GM21528 (cell line): ENCODE measurements at regions not wholly inside any gene's neighbourhood (a gene's known extent, or its start where the extent isn't known, plus 50 kb on each side); places are given as distances from the start of the nearest gene placed in this dataset.
"Not testable (repeated sequence)": the region's sequence is repeated elsewhere in the genome, so short reads cannot be mapped to it uniquely, and the experiment has no call there.

Source experiments
- ATAC-seq: cut with Tn5 transposase; IDR thresholded peaks from one replicate; pipeline ENCODE4 v1.9.1; 2021; ENCODE audit warnings: mild to moderate bottlenecking, moderate library complexity; ENCODE audit not compliant: unreplicated experiment, low FRiP score

DNA sequence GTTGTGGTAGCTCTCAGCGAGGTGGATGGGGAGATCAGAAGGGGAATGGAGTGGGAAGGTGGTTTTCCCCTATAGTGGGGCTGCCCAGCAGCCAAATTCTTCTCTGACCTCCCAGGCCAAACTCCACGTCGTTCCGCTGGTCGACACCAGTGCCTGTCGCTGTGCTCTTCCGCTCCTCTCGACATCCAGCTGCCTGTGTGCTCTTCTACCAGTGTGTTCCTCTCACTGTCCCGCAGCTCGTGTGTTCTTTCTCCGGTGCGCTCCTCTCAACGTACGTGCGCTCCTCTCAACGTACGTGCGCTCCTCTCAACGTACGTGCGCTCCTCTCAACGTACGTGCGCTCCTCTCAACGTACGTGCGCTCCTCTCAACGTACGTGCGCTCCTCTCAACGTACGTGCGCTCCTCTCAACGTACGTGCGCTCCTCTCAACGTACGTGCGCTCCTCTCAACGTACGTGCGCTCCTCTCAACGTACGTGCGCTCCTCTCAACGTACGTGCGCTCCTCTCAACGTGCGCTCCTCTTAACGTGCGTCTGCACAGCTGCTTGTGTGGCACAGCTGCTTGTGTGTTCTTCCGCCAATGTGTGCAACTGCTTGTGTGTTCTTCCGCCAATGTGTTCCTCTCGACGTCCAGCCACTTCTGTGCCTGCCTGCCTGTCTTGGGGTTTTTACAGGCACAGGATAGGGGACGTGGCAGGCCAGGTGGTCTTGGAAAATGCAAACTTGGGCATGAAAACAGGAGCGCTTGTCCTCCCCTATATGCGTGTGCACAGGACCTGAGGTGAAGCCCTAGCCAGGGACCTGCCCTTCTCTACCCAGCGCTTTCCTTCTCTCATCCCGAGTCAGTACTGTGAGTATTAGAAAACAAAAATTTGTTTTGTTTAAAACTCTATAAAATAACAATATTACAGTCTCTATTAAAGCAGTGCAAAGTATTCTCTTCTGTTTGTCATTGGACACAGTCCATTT, 991.1 kb downstream of the GBE1 start:
- ATAC-seq, result no peak

DNA sequence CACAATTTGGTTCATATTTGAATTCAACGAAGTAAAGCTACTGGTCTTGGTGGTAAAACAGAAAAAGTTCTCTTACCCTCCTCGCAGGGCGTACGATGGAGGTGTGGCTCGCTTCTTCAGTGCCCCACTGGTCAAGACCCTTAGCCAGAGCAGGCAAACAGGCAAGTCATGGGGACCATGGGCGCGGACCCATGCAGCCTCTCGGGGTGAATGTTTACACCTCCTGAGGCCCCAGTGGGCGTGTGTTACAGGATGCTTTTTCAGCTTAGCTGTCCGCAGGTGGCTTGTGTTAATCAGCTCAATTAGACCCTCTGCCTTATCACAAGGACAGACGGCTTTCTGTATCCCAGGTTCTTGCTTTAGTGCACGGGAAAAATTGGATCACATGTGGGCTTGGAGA, 991.8 kb downstream of the GBE1 start:
- no peak for ATAC-seq

DNA sequence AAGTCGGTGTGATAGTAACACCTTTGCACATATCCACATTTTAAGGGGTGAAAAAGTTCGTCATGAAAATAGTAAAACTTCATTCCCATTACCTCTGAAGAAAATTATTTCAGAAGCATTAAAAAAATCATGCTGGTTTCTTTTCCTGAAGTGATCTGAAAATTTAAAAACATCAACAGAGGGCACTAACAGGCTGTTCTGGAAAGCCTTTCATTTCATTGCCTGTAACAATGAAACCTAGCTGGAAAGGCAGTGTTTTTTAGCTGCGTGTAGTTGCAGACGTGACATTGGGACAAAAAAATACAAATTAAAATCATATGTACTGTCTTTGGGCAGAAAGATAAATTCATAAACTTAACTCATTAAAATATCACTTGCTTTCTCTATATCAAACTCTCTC, 993.8 kb downstream of the GBE1 start:
- no peak for ATAC-seq

DNA sequence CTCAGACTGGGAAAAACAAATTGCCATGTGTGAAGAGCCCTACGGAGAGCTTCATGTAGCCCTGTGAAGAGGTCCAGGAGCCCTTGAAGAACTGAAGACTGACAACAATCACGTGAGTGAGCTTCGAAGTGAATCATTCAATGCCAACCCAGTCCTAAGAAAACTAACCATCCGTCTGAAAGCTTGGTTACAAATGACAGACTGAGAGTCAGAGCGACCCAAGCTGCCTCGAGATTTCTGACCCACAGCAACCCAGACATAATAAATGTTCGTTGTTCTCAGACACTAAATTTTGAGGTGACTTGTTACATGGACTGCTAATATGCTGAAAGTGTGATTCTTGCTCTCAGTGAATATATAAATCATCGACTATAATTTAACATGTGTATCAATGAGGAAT, 987.2 kb upstream of the ROBO1 start:
- ATAC-seq, result no peak

DNA sequence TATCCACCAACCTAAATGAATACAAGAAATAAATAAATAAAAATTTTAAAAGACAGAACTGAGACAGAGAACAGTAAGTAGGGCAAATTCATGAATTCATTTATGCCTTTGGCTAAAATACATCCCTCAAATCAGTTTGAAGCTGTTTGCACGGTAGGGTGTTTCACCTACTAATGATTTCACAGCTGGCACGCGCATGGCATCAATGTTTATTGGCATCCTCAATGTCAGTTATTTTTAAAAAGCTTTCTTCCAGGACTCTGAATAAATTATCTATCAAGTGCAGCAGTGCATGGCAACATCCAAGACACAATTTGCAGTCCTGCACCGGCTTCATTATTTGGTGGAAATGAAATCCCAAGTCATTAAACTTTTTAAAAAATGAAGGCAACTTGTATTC, 985.2 kb upstream of the ROBO1 start:
- ATAC-seq, result no peak

DNA sequence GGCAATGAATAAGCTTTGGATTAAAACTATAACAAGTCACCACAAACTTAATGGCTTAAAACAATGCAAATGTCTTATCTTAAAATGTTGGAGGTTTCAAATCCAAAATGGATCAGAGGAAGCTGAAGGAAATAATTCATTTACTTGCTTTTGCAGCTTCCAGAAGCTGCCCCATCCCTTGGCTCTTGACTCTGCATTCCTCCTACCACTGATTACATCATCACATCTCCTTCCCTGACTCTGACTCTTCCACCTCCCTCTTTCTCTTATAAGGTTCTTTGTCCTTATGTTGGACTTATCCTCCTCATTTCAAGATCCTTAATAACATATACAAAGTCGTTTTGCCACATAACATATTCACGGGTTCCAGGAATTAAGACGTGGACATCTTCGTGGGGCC, 982.8 kb upstream of the ROBO1 start:
- ATAC-seq, result no peak

DNA sequence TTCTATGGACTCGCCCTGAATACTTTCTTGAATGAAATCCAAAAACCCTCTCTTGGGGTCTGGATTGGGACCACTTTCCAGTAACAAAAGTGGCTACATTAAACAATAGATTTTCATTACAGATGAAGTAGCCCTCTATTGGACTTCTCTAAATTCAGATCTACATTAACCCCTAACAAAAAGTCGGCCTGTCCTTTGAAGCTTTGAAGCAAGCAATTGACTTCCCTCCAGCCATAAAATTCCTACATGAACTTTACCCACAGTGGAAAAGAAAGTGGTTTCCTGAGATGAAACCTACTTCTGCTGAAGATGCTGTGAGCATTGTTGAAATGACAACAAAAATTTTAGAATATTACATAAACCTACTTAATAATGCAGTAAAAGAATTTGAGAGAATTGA, 967.1 kb upstream of the ROBO1 start:
- no peak for ATAC-seq

DNA sequence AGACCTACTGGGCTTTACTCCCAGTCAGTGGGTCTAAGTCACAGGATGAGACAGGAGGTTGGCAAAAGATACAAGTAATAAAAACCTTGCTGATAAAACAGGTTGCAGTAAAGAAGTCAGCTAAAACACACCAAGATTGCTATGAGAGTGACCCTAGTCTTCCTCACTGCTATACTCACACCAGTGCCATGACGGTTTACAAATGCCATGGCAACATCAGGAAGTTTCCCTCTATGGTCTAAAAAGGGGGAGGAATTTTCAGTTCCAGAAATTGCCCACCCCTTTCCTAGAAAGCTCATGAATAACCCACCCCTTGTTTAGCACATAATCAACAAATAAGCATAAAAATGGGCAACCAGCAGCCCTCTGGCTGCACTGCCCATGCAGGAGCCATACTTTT, 966.7 kb upstream of the ROBO1 start:
- ATAC-seq, result no peak

DNA sequence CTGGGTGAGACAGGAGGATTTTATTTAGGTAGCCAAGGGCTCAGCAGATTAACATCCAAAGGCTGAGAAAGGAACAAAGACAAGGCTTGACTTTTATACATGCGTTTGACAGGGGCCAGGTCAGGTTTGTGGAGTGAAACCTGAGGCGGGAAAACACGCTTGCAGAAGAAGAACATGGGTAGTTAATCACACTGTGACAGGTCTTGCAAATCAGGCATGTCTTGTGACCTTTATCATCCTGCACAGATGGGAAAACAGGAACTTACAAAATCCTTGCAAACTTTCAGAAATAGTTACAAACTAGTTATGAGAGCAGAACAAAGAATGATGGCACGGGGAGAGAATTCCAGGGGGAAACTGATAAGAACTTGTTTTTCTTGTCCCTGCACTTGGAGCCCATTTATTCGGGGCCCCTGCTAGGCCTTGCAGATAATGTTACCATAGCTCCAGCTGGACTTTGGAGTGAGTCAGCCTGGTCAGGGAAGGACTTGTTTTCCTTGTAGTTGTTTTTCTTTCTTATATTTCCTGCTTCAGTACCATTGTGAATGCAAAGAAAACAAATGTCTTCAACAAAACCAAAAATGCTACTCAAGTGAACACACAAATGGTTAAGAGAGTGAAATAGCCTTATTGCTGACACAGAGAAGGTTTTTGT, 965.9 kb upstream of the ROBO1 start:
- ATAC-seq, result no peak

DNA sequence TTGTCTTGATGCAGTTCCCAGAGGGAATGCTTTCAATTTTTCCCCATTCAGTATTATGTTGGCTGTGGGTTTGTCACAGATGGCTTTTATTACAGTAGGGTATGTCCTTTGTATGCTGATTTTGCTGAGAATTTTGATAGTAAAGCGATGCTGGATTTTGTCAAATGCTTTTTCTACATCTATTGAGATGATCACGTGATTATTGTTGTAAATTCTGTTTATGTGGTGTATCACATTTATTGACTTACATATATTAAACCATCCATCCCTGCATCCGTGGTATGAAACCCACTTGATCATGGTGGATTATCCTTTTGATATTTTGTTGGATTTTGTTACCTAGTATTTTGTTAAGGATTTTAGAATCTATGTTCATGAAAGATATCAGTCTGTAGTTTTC, 959.8 kb upstream of the ROBO1 start:
- not testable (repeated sequence) for ATAC-seq

DNA sequence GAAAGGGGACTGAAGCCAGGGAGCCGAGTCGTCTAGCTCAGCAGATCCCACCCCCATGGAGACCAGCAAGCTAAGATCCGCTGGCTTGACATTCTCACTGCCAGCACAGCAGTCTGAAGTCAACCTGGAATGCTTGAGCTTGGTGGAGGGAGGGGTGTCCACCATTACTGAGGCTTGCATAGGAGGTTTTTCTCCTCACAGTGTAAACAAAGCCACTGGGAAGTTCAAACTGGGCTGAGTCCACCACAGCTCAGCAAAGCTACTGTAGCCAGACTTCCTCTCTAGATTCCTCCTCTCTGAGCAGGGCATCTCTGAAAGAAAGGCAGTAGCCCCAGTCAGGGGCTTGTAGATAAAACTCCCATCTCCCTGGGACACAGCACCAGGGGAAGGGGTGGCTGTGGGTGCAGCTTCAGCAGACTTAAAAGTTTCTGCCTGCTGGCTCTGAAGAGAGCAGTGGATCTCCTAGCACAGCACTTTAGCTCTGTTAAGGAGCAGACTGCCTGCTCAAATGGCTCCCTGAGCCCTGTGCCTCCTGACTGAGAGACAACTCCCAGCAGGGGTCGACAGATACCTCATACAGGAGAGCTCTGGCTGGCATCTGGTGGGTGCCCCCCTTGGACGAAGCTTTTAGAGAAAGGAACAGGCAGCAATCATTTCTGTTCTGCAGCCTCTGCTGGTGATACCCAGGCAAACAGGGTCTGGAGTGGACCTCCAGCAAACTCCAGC, 942.0 kb upstream of the ROBO1 start:
- ATAC-seq, result not testable (repeated sequence)

DNA sequence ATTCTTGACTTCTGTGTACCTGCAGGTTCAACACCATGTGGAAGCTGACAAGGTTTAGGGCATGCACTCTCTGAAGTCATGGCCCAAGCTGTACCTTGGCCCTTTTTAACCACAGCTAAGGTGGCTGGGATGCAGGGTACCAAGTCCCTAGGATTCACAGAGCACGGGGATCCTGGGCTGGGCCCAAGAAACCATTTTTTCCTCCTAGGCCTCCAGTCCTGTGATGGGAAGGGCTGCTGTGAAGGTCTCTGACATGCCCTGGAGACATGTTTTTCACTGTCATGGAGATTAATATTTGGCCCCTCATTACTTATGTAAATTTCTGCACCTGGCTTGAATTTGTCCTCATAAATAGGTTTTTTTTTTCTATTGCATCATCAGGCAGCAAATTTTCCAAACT, 937.5 kb upstream of the ROBO1 start:
- no peak for ATAC-seq

DNA sequence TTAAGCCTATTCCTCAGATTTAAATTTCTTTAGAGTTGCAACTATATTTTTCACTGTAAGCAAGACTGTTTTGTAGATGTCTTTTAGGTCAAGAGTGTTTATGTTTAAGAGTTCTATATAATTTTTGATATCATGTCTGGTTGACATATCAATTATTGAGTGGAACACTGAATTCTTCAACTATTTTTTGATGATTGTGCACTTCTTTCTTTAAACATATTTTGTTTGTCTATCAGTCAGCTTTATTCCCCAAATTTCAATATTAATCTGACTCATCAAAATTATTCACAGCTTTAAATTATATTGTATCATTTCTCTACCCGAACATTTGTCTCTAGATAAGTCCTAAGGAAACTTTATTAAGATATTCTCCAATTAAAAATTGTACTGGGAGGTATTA, 933.6 kb upstream of the ROBO1 start:
- ATAC-seq, result no peak

DNA sequence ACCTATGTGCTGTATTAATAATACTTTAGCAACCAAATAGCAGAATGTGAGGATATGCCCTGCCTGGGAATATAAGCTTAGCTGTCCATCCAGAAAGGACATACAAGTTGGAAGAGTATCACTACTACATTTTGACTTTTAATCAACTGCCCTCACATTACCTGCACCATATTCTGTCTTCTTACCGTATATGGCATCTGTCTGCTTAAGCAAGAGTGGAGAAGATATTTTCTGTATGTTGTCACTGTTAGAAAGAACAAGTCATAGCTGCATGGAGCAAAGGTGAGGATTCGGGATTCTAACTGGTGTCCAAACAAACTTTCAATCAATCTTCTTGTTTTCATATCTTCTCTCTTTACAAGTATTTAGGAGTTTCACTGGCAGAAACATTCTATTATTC, 929.5 kb upstream of the ROBO1 start:
- ATAC-seq, result no peak

DNA sequence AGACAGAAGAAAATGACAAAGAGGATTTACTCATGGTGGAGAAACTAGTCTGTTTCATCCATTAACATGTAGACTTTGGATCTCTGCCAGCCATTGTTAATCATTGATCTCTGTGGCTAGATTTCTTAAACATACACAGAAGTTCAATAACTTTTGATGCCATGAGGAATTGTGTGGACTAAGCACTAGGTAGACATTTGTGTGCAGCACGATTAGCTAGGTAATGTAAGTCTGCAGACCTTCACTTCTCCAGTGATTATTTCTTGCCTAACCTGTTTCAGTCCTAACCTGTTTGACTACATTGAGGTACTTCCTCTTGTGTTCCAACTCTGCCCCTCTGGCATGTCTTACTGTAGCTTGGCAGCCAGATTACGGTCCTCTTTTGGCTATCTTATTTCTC, 928.5 kb upstream of the ROBO1 start:
- no peak for ATAC-seq

DNA sequence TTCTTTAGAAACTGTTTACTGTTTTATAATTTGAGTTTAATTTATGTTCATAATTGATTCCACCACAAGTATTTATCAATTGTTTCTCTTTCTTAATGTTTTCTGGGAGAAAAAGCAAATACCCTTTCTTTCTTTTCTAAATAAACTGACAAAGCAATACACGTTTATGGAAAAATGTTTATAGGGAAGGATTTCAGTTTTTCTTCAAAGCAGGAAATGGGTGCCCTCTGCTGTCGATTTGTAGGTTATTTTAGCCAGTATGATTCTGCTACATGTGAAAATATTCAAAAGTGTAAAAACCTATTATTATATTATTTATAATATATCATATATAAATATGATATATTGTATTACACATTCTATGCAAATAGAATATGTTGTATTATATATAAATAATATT, 921.0 kb upstream of the ROBO1 start:
- ATAC-seq, result no peak

DNA sequence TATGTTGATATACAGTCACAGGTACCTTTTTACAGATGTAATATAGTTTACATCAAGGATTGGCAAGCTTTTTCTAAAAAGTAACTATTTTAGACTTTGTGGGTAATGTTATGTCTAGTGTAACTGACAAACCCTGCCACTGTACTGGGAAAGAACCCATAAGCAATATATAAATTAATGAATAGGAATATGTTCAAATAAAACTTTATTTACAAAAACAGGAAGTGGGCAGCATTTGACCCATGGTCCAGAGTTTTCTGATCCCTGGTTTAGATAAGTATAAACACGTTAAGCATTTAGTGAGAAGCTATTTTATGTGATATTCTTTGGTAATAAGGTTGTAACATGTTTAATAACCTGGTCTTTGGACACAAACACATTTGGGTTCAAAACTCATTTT, 915.2 kb upstream of the ROBO1 start:
- no peak for ATAC-seq

DNA sequence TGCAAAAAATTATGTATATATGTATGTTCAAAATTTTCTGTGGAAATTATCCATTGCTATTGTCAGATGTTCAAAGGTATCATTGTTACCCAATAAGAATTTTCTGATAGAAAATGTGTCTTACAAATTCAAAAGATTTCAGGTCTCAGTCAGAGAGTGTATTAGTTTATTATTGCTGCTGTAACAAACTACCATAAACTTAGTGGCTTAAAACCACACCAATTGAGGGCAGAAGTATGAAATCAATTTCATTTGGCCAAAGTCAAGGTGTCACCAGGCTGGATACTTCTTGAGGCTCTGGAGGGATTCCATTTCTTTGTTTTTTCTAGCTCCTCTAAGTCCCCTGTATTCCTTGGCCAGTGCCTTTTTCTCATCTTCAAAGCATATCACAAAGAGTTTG, 914.4 kb upstream of the ROBO1 start:
- ATAC-seq, result no peak

DNA sequence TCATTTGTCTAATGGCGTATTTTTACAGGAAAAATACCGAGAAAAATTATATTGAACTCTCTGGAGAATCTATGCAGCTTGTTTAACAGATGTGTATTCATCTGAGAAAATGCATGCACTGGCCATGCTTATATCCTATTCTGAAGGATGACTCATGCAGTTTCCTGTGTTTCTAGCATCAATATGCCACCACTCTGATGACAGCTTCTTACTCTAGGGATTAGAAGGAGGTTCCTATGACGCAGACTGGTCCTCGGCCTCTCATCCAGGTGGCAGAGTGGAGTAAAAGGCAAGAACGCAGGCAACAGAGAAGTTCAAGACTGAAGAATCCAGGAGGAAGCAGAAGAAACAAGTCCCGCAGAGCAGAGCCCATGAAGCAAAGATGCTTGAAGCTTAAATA, 910.0 kb upstream of the ROBO1 start:
- no peak for ATAC-seq

DNA sequence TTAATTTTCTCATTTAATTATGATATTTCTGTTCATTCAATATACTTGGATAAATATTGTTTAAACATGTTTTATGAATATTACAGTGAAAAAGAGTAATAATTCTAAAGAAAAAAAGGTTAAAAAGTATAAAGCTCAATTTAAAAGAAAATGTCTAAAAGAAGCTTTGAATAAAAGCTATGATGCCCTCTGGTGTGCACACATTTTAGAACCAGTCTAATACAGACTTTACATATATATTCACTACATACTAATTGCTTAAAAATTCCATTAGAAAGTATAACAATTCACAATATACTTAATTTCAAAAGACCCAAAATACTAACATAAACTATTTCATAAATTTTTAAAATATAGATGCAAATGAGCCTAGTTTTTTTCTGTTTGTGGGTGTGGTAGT, 909.1 kb upstream of the ROBO1 start:
- no peak for ATAC-seq

DNA sequence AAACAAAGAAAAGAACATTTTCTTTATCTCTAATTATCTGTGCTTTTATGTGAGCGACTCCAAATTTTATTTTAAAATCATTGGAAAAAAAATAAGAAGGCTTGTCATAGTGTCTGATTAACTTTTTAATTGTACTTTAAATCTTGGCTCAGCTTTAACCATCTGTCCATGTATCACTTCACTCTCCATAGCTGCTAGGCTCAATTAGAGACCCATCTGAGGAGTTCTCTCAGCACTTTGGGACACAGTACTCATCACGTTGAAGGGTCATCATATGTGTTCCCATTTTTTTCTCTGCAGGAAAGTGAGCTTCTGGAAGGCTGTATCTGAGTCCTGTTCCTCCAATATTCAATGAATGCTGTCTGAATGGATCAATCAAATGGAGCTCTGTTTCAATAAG, 908.5 kb upstream of the ROBO1 start:
- ATAC-seq, result no peak
